GM19035 (cell line): ENCODE measurements at regions not wholly inside any gene's neighbourhood (a gene's known extent, or its start where the extent isn't known, plus 50 kb on each side); places are given as distances from the start of the nearest gene placed in this dataset.
"Not testable (repeated sequence)": the region's sequence is repeated elsewhere in the genome, so short reads cannot be mapped to it uniquely, and the experiment has no call there.

Experiments
- ATAC-seq: cut with Tn5 transposase; IDR thresholded peaks from one replicate; pipeline ENCODE4 v1.9.1; 2021; ENCODE audit not compliant: unreplicated experiment

DNA sequence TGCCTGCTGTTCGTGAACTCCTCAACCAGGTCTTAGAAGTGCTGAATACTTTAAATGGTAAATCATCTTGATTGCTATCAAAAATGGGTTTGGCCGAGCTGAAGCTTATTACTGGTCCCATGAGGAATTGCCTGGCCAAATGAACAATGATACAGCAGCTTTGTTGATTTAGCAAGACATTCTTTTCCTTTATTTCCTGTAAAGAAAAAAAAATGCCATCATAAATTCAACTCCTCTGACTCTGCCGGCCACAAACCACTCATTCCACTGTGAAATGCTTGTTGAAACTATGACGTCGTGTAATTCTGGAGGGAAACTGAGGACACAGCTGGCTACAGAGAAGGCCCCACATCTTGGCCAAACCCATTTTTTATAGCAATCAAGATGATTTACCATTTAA is 74.2 kb upstream of the ID2 start:
- ATAC-seq = no peak

DNA sequence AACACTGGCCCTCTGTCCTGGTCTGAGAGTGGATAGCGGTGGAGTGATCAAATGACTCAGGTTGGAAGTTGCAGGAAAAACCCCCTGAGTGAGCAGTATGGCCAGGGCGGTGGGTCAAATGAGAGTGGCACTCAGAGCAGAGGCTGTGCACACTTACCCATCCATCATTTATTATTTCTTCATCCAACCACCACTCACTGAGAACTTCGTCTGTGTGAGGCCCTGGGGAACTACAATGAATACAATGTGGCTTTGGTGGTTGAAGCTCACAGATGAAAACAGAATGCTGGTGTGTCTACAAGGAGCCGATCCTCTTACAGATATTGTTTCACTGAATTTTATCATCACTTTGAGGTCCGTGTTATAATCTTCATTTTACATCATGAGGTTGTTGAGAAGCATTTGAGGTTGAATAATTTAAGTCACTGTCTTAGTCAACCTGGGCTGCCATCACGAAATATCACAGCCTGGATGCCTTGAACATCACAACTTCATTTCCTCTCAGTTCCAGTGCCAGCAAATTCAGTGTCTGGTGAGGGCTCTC is 73.4 kb upstream of the ID2 start:
- no peak for ATAC-seq

DNA sequence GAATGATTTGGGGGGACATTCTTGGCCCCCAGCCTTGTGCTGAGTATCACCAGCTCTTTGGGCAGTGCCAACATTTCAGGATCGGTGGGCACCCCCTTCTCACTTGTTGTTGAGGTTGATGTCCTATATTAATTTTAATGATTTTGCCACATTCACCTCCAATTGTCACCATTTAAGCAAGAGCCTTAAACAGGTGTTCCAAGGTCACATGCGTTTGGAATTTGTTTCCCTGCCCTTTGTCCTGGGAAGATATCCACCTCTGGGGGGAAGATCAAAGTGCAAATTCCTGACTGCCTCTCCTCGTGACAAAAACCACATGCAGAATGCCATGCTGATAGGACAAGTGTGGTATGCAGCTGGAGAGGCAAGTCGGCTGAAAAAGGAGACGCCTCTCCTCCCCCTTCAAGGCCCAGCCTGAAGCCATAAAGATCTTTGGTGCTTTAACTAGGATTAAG is 72.5 kb upstream of the ID2 start:
- ATAC-seq = no peak

DNA sequence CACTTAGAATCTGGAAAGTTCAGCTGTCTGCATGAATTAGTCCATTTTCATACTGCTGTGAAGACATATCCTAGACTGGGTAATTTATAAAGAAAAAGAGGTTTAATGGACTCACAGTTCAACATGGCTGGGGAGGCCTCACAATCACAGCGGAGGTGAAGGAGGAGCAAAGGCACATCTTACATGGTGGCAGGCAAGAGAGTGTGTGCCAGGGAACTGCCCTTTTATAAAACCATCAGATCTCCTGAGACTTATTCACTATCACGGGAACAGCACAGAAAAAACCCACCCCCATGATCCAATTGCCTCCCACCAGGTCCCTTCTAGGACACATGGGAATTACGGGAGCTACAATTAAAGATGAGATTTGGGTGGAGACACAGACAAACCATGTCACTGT is 71.1 kb upstream of the ID2 start:
- not testable (repeated sequence) for ATAC-seq

DNA sequence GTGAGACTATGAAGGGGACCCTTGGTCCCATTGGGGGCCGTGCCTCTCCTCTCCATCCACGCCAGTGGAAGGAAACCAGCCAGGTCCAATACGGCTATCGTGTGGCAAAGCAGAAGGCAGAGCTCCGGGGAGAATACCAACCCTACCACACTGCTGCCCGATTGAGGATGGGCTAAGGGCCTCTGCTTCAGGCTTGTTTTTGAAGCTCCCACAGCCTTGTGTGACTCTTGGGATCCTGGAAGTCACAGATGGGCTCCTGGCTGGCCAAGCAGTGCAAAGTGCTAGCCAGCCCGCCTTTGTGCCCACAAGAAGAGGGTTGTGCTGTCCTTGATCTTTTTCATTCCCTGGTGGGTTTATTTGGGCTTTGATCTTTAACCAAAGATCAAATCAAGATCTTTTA is 70.6 kb upstream of the ID2 start:
- ATAC-seq = no peak

DNA sequence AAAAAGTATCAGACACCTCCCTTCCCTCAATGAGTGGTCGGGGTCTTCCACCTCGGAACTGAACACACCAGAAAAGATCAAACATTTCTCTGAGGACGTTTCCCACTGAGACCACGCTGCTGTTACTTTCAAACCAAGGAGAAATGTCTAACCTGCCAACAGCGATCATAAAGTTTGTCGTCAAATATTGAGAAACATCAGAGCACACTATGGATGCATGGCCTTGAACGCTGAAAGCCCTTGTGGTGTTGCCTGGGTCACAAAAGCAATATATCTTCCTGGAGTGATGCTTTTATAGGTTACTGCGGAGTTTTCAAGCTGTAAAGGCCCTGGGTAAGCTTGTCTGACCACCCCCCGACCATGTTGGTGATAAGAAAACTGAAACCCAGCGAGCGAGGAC is 70.2 kb upstream of the ID2 start:
- ATAC-seq = no peak

DNA sequence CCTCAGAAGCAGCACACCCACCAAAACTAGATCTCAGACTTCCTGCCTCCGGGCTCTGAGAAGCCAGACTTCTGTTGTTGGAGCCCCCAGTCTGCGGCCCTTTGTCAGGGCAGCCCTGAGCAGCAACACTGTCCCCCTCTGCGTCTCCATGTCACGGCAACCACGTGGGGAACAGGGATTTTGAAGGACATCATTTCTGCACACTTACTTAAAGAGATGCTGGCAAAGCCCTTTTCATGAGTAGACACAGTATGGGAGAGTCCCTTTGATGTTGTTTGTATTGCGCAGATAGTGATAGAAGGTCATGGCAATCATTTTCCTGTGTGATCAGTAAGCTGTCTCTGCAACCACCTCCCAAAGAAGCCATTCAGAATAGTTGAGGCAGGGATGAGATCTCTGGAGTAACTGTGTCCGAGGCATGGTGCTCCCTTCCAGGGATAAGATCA is 69.1 kb upstream of the ID2 start:
- ATAC-seq = no peak

DNA sequence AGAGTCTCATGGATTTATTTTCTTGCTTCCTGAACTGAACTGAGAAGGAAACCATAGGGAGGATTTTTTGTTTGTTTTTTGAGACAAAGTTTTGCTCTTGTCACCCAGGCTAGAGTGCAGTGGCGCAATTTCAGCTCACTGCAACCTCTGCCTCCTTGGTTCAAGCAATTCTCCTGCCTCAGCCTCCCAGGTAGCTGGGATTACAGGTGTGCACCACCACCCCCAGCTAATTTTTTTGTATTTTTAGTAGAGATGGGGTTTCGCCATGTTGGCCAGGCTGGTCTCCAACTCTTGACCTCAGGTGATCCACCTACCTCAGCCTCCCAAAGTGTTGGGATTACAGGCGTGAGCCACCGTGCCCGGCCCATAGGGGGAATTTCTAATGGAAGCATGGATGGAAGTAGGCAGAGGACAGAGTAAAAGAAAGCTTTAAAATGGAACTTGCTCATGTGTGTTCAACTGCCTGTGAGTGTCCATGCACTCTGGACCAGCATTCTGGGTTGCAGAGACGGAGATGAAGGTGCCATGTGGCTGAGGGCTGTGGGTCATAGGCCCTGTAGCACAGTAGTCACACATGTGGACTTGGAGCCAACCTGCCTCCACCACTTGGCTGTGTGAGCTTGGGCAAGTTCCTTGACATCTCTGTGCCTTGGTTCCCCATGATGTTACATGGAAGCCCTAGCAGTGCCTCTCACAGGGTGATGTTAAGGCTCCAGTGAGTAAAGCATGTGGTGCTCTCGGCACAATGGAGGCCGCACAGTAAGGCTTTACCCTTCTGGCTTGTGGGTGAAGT is 68.5 kb upstream of the ID2 start:
- ATAC-seq = not testable (repeated sequence)

DNA sequence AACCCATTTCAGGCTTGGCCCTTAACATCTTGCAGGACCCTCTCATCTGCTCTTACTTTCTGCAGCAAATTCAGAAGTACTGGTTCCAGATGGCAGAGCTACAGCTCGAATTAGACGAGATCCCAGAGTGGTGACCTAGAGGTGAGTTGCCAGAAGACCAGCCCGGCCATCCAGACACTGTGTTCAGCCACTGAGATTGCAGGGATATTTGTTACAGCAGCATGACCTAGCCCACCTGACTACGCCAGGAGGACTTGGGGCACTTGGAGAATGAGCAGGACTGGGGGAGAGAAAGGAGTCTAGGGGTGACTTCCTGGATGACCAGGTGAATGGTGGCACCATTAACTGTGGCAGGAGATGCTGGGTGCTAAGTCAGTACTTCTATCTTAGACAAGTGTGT is 67.2 kb upstream of the ID2 start:
- no peak for ATAC-seq

DNA sequence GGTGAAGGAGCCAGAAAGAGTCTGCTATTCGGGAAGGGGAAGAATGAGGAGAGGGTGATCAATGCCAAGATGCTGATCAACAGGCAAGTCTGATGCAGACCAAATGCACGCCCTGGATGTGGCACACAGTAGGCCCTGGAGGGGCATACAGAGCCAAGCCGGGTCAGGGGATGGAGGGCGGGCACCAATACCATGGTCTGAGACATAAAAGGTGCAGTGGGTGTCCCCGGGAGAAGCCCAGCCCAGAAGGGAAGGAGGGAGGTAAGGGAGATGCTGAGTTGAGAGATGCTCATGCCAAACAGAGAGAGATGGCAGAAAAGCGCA is 66.6 kb upstream of the ID2 start:
- no peak for ATAC-seq

DNA sequence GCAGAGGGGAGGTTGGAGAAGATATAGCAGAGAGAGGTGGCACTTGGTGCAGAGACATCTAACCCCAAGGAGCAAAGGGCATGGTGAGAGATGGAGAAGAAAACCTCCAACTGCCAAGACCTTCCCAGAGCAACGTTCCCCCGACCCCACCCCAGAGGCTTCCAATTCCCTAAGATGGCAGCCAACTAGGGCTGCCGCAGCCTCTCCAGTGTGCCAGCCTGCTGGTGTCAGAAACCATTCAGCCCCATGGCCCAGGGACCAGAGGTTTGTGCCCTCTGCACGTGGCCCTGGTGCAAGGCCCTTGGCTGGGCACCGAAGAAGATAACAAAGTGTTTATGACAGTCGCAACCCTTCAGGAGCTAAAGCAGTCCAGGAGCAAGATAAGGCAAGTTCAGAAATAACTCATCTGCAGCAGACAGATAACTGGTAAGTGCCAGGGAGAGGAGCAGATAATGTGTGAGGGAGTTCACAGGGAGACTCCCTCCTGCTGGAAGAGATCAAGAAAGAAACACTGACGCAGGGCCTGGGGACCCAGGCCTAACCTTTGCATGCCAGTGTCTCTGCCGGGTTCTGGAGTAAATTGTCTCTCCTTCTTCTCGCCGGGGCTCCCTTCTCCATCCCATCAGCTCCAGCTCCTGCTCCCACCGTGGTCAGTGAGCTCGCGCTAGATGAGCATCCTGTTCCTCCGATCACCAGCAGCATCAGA is 66.1 kb upstream of the ID2 start:
- no peak for ATAC-seq

DNA sequence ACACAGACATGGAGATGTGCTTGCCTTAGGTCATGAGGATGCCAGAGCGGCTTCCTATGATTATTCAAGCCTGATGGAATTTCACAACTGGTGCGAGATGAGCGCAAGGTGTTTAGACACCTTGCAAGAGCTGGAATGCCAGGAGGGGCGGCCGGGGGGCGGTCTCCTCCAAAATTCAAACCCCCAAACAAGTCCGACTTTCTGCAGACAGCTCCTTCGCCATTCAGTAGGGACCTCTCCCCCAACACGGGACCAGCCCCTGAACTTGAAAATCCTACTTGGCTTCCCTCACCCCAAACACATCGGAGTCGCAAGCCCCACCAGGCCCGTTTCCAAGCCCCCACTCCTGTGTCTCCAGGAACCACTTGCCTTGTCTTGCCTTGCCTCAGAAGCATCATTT is 64.8 kb upstream of the ID2 start:
- ATAC-seq = no peak

DNA sequence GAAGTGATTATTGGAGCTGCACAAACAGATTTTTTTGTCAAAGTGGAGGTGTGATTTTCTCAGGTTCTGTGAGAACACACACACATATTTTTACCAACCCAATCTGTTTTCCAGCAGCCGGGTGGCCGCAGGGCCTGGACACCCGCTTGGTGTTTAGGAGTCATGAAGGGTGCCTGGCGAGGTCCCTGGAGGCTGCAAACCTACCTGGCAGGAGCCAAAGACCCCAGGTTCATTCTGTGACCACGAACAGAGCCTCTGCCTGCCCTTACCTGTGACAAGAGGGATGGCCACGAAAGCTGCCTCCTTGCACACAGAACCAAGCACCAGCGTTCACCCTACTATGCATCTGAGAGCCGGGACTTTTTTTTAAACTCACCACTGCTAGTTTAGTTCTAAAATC is 64.3 kb upstream of the ID2 start:
- ATAC-seq = no peak

DNA sequence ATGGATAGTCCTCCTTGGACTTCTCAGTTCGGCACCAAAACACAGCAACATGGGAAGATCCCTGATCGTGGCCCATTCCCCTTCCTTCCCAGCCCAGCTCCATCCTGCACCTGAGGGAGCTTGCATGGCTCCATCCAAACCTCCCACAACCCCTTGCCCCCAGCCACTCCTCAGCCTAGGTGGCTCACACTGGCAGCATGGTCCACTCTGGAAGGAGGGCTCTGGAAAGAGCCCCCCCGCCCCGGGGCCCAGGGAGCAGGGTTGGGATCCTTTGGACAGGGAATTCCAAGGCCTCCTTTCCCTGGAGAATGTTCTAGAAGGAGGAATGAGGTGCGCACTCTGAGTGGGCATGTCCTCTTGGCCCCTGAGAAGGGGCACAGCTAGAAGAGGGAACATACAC is 62.8 kb upstream of the ID2 start:
- no peak for ATAC-seq

DNA sequence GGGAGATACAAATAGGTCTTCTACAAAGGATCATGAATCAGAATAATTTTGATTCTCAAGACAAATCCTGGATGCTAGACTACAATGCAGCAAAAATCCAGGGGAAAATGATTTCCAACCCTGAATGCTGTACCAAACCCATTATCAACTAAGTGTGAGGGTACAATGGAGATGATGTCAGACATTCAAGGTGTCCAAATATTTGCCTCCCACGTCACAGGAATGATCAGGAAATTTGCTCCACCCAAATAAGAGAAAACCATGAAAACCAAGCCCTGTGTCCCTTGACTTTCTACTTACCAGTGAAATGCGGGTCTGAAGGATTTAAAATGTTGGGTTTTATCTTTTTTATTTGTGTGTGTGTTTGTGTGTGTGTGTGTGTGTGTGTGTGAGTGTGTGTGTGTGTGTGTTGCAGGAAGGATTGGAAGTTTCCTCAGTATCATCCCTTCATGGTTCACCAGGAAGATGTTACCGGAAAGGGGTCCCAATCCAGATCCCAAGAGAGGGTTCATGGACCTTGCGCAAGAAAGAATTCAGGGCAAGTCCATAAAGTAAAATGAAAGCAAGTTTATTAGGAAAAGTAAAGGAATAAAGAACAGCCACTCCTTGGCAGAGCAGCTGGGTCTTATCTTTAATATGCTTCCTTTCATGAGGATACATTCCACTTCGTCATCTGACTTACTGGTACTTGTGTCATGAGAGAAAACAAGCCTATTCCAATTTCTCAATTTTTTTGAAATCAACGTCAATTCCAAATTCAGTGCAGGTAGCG is 61.1 kb upstream of the ID2 start:
- ATAC-seq = no peak

DNA sequence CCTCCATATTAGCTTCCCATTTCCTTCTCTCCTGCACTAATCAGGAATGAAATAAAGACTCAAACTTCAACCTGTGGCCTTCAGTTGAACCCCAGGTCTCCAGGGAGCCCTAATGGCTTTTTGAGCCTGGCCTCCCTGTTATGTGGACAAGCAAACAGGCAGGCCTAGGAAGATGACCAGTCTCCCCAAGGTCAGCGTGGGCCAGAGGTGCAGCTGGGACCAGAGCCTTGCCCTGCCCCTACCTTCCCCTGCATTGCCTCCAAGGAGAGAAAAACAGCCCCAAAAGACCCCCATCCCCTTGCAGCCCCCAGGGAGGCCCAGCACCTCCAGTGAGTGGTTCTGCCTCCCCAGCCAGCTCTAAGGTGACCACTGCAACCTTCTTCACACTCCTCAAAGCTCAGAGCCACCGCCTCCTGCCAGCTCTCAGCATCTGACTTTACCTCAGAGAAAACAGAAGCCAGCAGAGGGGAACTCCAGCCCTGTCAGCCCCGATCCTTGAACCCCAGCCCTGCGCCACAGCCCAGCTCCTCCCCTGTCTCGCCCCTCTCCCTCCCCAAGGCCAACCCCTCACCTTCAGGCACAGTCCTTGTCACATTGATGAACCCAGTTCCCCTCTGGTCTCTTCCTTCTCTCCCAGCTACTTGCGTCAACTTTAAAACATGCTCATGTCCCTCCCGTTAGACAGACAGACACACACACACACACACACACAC is 59.5 kb upstream of the ID2 start:
- ATAC-seq = no peak

DNA sequence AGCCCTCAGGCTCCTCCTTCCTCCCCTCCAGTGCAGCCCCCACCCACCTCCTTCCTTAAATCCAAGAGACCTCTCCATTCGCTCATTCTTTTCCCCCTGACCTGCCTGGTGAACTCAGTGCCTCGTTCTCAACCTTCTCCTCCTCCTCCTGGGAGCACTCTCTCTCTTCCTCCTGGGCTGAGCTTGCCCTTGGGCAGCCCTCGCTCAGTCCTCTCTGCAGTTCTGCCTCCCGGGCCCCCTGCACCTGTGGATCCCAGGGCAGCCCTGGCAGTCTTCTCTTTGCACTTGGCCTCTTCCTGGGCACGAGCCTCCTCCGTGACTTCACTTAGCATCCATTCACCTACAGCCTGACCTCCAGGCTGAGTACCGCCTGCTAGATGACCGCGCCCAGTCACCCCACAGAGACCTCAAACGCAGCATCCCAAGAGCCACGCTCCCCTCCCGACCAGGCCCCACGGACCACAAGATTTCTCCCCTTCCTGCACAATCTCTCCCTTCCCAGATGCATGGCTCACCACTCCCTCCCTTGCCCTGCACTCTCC is 58.9 kb upstream of the ID2 start:
- no peak for ATAC-seq

DNA sequence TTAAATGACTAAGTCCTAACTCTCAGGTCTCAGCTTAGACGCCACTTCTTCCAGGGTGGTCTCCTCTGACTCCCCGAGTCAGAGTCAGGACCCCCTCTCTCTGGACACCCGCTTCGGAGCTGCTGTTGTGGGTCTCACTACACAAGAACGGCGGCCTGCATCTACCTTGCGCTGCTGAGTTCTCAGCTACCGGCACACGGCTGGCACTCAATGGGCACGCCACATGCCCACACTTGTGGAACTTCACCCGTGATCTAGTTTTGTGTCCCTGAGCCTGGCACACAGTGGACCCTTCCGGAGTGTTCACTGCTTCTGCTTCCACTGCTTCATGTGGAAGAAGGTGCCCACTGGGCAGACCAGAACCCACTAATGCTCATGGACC is 58.3 kb upstream of the ID2 start:
- ATAC-seq = no peak

DNA sequence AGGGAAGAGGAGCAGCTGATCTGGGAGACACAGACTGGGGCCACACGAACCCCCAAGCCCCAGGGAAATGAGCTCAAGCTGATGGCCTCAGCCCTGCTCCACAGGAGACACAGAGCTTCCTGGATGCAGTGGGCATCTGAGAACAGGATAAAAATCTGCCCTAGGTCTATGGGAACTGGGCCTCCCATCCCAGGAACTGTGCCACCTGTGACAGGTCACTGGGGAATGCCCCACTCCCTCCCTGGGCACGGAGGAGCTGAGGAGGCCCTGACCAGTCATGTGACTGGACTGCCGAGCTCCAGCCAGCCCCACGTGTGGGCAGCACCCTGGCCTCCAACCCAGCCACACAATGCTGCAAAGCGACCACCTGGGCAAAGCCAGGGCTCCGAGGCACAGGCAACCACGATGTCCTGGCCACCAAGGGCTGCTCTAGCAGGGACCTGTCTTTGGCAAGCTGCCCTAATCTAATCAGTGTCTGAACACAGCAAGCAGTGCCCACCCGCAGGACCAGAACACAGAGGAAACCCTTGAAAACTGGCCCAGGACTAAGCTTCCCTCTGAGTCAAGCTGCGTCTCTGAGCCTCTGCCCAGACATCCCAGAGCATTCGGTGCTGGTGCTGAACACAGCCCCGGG is 57.8 kb upstream of the ID2 start:
- no peak for ATAC-seq

DNA sequence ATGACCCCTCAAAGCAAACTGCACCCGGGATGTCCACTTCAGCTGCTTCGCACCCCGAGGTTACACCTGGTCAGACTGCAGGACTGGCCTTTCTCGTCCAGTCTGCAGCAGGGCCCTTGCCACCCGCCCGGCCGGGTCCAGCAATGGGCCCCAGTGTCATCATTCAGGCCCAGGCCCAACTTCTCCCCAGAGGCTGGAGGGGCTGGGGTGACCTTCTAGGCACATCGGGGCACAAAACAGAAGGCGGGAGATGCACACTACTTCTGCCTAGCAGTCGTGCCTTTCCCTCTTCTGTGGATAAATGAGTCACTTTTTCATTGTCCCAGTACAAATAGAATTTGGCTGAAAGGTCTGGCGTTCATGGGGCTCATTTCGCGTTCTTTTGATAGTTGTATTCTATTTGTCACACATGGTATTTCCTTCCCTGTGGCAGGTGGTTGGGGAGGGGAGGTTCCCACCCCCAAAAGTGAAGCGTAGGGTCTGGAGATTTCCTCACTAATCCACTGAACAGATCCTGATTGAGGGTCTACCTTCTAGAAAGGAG is 56.9 kb upstream of the ID2 start:
- ATAC-seq = no peak
